ENCODE measurements at regions not wholly inside any gene's neighbourhood (a gene's known extent, or its start where the extent isn't known, plus 50 kb on each side); places are given as distances from the start of the nearest gene placed in this dataset.
"Not testable (repeated sequence)": the region's sequence is repeated elsewhere in the genome, so short reads cannot be mapped to it uniquely, and the experiment has no call there.

DNA sequence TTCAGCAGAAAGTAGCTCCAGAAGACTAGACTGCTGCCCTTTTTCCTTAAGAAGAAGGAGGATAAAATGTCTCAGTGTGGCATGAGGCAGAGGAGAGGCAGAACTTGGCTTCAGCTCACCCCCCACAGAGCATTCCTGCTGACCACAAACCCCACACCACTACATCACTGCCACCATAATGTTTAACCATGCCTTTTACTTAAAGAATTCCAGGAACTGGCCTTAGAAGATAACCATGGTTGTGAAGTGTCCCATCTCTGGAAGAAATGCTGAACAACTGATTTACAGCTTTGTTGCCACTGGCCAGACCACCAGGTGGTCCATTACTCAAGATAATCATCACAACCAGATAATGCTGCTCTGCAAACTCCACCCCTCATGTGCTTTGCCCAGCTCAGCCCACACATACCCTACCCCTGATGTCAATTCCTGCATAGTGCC lies 154.1 kb downstream of the CD24 start:
- H3K9me3 Mint-ChIP-seq = peaks cover 0 to 3% (median 0%) of the 10 kb centered on the region in 7 donors
- no peak for ATAC-seq (ENCODE audit: low read depth in 2 of 2)
- H3K36me3 Mint-ChIP-seq = no peaks in the 10 kb centered on the region
- H3K4me3 Mint-ChIP-seq = no peak overlapping the region
- no peaks in the 10 kb centered on the region for H3K27me3 Mint-ChIP-seq
- H3K4me1 Mint-ChIP-seq = peaks cover 4 to 12% (median 4%) of the 10 kb centered on the region in 3 donors
- DNase-seq = no peak
- H3K27ac Mint-ChIP-seq = peak overlapping the region in 1 of 6 donors; percentile 76

DNA sequence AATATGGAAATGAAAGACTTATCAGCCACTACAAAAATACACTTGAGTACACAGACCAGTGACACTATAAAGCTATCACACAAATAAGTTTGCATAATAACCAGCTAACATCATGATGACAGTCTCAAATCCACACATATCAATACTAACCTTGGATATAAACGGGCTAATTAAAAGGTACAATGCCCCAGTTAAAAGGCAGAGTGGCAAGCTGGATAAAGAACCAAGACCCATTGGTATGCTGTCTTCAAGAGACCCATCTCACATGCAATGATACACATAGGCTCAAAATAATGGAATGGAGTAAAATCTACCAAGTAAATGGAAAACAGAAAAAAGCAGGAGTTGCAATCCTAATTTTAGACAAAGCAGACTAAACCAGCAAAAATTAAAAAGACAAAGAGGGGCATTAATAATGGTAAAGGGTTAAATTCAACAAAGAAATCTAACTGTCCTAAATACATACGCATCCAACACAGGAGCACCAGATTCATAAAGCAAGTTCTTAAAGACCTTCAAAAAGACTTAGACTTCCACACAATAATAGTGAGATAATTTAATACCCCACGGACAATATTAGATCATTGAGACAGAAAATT lies 163.3 kb downstream of the CD24 start:
- H3K27me3 Mint-ChIP-seq = no peaks in the 10 kb centered on the region
- peaks cover 18 to 77% (median 66%) of the 10 kb centered on the region in 7 donors for H3K9me3 Mint-ChIP-seq
- no peak for ATAC-seq (ENCODE audit: low read depth in 2 of 2)

DNA sequence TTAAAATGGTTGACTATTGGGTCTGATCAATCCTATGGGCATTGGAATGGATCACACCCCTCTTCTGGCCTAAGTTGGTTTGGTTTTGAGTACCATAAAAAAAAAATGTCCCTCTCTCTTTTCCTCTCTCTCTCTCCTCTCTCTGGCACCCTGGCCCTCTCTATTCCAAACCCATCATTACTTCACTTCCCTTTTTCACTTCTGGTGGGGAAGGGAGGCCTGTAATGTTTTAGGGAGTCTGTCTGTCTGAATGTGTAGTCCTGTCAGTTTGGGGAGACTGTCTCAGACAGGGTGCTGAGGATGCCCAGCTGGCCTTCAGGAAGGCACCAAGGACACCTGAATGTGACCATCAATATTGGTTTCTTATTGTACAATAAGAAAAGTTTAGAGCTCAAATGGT lies 165.8 kb downstream of the CD24 start:
- H3K4me3 Mint-ChIP-seq = peak overlapping the region in 1 of 8 donors; percentile 29
- H3K27ac Mint-ChIP-seq = peak overlapping the region in 1 of 6 donors; percentile 86
- H3K9me3 Mint-ChIP-seq = peaks cover 18 to 76% (median 64%) of the 10 kb centered on the region in 7 donors
- H3K36me3 Mint-ChIP-seq = peaks cover 20 to 46% of the 10 kb centered on the region in 2 donors
- no peak for ATAC-seq (ENCODE audit: low read depth in 2 of 2)
- no peaks in the 10 kb centered on the region for H3K27me3 Mint-ChIP-seq
- no peak for DNase-seq
- peaks cover 0 to 8% (median 0%) of the 10 kb centered on the region in 3 donors for H3K4me1 Mint-ChIP-seq

More for the DNA sequence above, 163.3 kb downstream of the CD24 start:
- Mint-ChIP-seq H3K27ac (peak overlapping the region in 2 of 6 donors; percentile 33 to 63), H3K4me1 (no peaks in the 10 kb centered on the region), H3K4me3 (no peak overlapping the region), H3K36me3 (peaks cover 20 to 47% of the 10 kb centered on the region in 2 donors)
- DNase-seq = no peak

DNA sequence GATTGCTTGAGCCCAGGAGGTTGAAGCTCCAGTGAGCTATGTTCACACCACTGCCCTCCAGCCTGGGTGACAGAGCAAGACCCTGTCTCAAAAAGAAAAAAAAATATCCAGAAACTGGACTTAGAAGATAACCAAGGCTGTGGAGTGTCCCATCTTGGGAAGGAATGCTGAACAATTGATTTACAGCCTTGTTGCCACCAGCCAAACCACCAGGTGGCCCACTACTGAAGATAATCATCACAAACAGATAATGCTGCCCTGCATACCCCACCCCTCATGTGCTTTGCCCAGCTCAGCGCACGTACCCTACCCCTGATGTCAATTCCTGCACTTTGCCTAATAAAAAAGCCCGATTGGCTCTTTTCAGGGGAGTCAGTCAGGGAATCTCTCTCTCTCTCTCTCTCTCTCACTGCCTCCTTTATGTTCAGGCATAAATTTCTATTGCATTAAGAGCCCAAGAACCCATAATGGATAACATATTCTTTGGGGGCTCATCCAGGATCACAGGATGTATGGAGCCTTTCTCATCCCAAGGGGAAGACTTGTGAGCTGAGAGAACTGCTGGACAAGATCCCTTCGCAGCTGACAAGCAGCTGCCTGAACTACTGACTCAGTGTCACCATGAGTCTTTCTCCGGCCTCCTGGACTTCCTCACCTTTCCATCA lies 166.4 kb downstream of the CD24 start:
- Mint-ChIP-seq H3K27me3 (no peaks in the 10 kb centered on the region), H3K27ac (no peak overlapping the region), H3K9me3 (peaks cover 18 to 70% (median 57%) of the 10 kb centered on the region in 7 donors), H3K36me3 (peaks cover 20 to 40% of the 10 kb centered on the region in 2 donors), H3K4me3 (peak overlapping the region in 2 of 8 donors; percentile 47 to 52), H3K4me1 (peaks cover 0 to 8% (median 0%) of the 10 kb centered on the region in 3 donors)
- ATAC-seq (ENCODE audit: low read depth in 2 of 2) (no peak), DNase-seq (no peak)

DNA sequence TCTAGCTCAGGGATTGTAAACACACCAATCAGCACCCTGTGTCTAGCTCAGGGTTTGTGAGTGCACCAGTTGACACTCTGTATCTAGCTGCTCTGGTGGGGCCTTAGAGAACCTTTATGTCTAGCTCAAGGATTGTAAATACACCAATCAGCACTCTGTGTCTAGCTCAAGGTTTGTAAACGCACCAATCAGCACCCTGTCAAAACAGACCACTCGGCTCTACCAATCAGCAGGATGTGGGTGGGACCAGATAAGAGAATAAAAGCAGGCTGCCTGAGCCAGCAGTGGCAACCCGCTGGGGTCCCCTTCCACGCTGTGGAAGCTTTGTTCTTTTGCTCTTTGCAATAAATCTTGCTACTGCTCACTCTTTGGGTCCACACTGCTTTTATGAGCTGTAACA lies 168.3 kb downstream of the CD24 start:
- H3K4me1 Mint-ChIP-seq; ATAC-seq (ENCODE audit: low read depth in 2 of 2); H3K4me3 Mint-ChIP-seq; DNase-seq; H3K27ac Mint-ChIP-seq; H3K27me3 Mint-ChIP-seq: not testable (repeated sequence)
- H3K36me3 Mint-ChIP-seq = peaks cover 10 to 25% of the 10 kb centered on the region in 2 donors
- H3K9me3 Mint-ChIP-seq = peaks cover 13 to 52% (median 39%) of the 10 kb centered on the region in 7 donors

DNA sequence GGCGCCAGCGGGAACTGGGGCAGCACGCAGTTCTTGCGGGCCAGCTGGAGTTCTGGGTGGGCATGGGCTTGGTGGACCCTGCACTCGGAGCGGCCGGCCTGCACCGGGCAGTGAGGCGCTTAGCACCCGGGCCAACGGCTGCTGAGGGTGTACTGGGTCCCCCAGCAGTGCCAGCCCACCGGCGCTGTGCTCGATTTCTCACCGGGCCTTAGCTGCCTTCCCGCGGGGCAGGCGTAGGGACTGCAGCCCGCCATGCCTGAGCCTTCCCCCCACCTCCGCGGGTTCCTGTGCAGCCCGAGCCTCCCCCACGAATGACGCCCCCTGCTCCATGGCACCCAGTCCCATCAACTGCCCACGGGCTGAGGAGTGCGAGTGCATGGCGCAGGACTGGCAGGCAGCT lies 168.8 kb downstream of the CD24 start:
- H3K4me3 Mint-ChIP-seq = no peak overlapping the region
- ATAC-seq (ENCODE audit: low read depth in 2 of 2) = no peak
- no peaks in the 10 kb centered on the region for H3K27me3 Mint-ChIP-seq
- H3K27ac Mint-ChIP-seq = peak overlapping the region in 1 of 6 donors; percentile 74
- H3K4me1 Mint-ChIP-seq = peaks cover 0 to 8% (median 0%) of the 10 kb centered on the region in 3 donors
- peaks cover 10 to 20% of the 10 kb centered on the region in 2 donors for H3K36me3 Mint-ChIP-seq
- peaks cover 10 to 47% (median 34%) of the 10 kb centered on the region in 7 donors for H3K9me3 Mint-ChIP-seq
- DNase-seq = no peak

DNA sequence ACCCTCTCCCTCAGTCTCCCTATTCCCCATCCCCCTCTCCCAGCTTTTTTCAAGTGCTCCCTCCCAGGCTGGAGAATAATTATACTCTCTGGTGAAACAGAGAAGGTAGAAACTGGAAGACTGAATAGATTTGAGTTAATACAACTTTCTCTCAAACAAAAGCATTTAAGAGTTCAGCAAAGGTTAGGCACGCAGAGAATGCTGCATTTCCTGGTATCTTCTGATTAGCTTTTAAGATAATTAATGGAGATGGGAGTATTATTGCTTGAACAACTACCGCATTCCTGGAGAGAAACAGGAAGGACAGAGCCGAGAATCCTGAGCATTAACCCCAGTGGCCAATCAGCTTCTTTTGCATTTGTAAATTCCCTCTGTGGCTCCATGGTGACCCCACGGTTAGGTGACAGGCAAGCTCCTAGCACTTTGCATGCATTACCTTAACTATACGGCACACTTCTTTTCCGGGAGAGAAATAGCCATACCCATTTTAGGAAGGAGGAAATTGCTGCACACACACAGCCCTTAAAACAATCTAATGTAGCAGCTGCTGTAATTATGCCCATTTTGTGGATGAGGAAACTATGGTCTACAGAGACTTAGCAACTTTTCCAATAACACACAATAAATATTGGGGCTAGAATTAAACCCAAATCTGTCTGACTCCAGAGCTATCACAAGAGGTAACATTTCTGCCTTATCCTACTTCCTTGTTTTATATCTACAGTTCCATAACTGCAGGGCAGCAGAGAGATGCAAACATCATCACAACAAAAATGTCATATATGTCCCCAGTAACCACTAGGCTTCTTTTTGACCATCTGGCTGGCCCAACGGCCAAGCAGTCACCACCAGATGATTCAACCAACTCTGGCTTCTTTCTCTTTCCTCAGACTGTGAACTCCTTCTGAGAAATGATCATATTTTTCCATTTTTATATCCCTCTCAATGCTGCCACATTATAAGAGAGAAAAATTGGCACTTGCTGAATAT lies 169.9 kb downstream of the CD24 start:
- Mint-ChIP-seq H3K9me3 (peaks cover 9 to 36% (median 26%) of the 10 kb centered on the region in 7 donors), H3K27me3 (no peaks in the 10 kb centered on the region), H3K36me3 (peaks cover 5 to 18% of the 10 kb centered on the region in 2 donors), H3K4me3 (no peak overlapping the region), H3K4me1 (peaks cover 0 to 8% (median 2%) of the 10 kb centered on the region in 3 donors), H3K27ac (peak overlapping the region in 1 of 6 donors; percentile 28)
- no peak for DNase-seq
- no peak for ATAC-seq (ENCODE audit: low read depth in 2 of 2)

DNA sequence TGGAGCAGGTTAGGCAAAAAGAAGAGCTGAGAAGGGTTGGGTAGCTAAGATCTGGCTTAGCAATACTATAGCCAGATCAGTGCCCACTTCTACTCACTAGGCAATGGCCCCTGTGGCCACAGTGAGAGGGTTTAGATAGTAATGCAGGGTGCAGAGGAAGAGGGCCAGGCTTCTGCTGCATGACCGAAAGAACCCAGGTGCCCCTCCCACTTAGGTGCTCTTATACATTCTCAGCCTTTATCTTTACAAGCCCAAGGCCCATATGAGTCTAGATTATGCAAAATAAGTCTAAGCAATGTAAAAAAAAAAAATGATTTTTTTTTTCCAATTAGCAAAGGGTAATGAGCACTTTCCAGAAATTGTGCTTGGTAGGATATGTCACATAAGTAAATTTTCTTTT lies 171.3 kb downstream of the CD24 start:
- H3K36me3 Mint-ChIP-seq = peaks cover 0 to 4% of the 10 kb centered on the region in 2 donors

DNA sequence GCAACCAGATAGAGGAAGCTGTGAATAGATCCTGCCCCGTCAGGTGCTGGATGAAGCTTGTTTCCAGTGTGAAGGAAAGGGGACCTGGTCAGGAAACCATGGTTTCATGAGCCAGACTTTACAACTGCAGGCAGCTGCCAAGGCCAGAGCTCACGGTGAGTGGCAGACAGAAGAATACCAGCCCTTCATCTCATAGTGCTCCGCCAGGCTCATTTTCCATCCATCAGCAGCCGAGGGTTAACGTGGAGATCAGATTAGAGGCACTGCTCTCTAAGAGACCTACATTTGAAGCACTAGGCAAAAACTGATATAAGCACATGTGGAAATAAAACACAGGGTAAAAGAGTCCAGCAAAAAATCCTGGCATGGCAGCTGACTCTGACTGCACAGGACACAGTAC lies 172.4 kb downstream of the CD24 start:
- Mint-ChIP-seq H3K27ac (no peak overlapping the region), H3K27me3 (no peaks in the 10 kb centered on the region), H3K4me3 (no peak overlapping the region), H3K36me3 (no peaks in the 10 kb centered on the region), H3K4me1 (peaks cover 7 to 16% (median 11%) of the 10 kb centered on the region in 3 donors), H3K9me3 (peaks cover 0 to 11% (median 6%) of the 10 kb centered on the region in 7 donors)
- ATAC-seq (ENCODE audit: low read depth in 2 of 2) = no peak
- DNase-seq = no peak

More for the DNA sequence above, 171.3 kb downstream of the CD24 start:
- Mint-ChIP-seq H3K4me1 (peaks cover 7 to 16% (median 11%) of the 10 kb centered on the region in 3 donors), H3K27ac (no peak overlapping the region), H3K27me3 (no peaks in the 10 kb centered on the region), H3K4me3 (no peak overlapping the region), H3K9me3 (peaks cover 1 to 21% (median 16%) of the 10 kb centered on the region in 7 donors)
- no peak for DNase-seq
- no peak for ATAC-seq (ENCODE audit: low read depth in 2 of 2)

DNA sequence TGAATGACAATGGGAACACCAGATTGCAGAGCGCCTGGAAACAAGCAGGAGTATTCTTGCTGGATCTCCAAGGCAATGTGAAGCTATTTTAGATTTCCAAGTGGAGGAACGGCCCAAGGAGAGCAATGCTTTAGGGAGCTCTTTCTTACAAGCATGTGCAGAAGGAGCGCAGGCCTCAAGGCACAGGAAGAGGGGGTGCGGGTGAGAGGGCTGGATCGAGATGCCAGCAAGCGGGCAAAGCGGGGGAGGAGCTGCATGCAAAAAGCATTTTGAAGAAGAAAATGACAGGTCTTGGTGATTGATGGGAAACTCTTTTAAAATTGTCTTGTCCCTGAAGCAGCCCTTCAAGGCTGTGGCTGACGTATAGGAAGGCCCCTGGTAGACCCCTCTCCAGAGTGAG lies 171.9 kb downstream of the QRSL1 start:
- Mint-ChIP-seq H3K27ac (peak overlapping the region in 1 of 6 donors; percentile 11), H3K27me3 (no peaks in the 10 kb centered on the region), H3K9me3 (peaks cover 0 to 3% (median 0%) of the 10 kb centered on the region in 7 donors), H3K4me1 (peaks cover 7 to 16% (median 11%) of the 10 kb centered on the region in 3 donors), H3K36me3 (no peaks in the 10 kb centered on the region), H3K4me3 (no peak overlapping the region)
- DNase-seq (no peak), ATAC-seq (ENCODE audit: low read depth in 2 of 2) (no peak)

DNA sequence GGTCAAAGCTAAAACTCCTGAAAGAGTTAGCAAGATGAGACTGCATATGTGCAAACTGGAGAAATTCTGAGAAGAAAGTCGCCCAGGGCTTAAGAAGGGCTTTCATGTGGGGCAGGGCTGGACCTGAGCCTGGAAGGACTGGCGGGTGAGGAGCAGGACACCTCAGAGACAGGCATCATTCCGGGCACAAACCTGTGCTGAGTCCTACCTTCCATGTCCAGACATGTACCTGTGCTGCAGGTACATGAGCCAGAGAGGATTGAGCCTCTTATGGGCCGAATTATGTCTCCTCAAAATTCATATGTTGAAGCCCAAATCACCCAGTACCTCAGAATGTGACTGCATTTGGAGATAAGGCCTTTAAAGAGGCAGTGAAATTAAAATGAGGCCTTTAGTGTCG lies 171.0 kb downstream of the QRSL1 start:
- H3K36me3 Mint-ChIP-seq = no peaks in the 10 kb centered on the region
- no peak for DNase-seq
- H3K27me3 Mint-ChIP-seq = no peaks in the 10 kb centered on the region
- peaks cover 7 to 16% (median 11%) of the 10 kb centered on the region in 3 donors for H3K4me1 Mint-ChIP-seq
- ATAC-seq (ENCODE audit: low read depth in 2 of 2) = no peak
- H3K27ac Mint-ChIP-seq = no peak overlapping the region
- no peak overlapping the region for H3K4me3 Mint-ChIP-seq
- H3K9me3 Mint-ChIP-seq = peaks cover 0 to 3% (median 0%) of the 10 kb centered on the region in 7 donors

DNA sequence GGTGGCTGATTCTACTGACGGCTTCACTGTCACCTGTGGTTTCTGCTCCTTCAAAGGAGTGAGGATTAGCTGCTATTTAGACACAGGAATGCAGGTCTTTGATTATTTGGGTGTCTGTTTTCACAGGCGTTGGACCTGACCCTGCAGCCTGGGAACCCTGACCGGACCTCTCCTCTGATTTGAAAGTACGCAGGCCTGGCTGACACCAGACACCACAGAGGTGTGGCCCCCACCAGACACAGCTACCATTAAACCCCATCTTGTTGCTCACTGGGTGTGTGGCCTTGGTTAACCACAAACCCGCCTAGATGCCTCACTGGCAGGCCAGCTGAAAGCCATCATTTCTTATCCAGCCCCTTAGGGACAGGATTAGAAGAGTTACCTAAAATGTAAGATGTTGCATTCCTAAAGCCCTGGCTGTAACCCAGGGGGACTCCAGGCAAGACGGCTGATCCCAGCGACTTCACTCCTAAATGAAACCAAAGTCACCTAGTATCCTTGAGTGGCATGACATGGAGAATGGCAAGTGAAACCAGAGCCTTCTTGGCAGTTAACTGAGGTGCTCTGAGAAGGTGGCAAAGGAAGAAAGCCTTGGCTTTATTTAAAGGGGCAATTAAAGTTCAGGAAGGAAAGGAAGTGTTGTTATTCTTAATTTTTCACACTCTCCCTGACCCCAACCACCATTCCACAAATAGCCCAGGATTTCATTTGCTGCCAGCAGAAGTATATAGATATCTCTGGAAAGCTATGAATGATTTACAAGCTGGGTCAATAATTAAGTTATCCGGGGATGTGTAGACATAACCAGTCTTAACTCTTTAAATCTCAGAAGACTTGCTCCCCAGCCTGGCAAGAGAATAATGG lies 169.9 kb downstream of the QRSL1 start:
- H3K36me3 Mint-ChIP-seq = no peaks in the 10 kb centered on the region
- H3K27me3 Mint-ChIP-seq = no peaks in the 10 kb centered on the region
- peaks cover 7 to 13% (median 11%) of the 10 kb centered on the region in 3 donors for H3K4me1 Mint-ChIP-seq
- ATAC-seq (ENCODE audit: low read depth in 2 of 2) (peak in 1 of 2 donors; percentile 37), DNase-seq (no peak)
- H3K9me3 Mint-ChIP-seq = no peaks in the 10 kb centered on the region
- peak overlapping the region in 2 of 8 donors; percentile 26 to 54 for H3K4me3 Mint-ChIP-seq
- H3K27ac Mint-ChIP-seq = peak overlapping the region in 3 of 6 donors; percentile 4 to 45 (median 20)

Data from naive B cell (primary cell).